ENCODE measurements at regions not wholly inside any gene's neighbourhood (a gene's known extent, or its start where the extent isn't known, plus 50 kb on each side); places are given as distances from the start of the nearest gene placed in this dataset.

- H3K9me3 ChIP-seq (ENCODE audit: control insufficient read depth, insufficient read depth, low read depth, low read length): no peaks in the 10 kb centered on the region
- no peak overlapping the region for H3K27ac ChIP-seq (ENCODE audit: low read depth, low read length)
- H3K9ac ChIP-seq (ENCODE audit: low read length): no peak overlapping the region
- no peaks in the 10 kb centered on the region for H3K36me3 ChIP-seq (ENCODE audit: control insufficient read depth, insufficient read depth, low read length)
- H3K27me3 ChIP-seq (ENCODE audit: control insufficient read depth, insufficient read depth, low read length): no peaks in the 10 kb centered on the region
- 0 out of 2 replicates have a peak, but pooled peaks cover 3% of the 10 kb centered on the region for H3K4me1 ChIP-seq (ENCODE audit: control insufficient read depth, insufficient read depth, low read length)
- H3K4me3 ChIP-seq (ENCODE audit: low read depth, low read length): no peak overlapping the region
Measured at GRCh38 chr10:31124852-31125251, 93.2 kb upstream of the ZNF438 start.

GRCh38 chr10:31125789-31126188 lies 94.1 kb upstream of the ZNF438 start:
- H3K27ac ChIP-seq (ENCODE audit: low read depth, low read length): no peak overlapping the region

GRCh38 chr10:31126593-31126992 lies 94.9 kb upstream of the ZNF438 start:
- H3K27ac ChIP-seq (ENCODE audit: low read depth, low read length): no peak overlapping the region
- H3K27me3 ChIP-seq (ENCODE audit: control insufficient read depth, insufficient read depth, low read length): no peaks in the 10 kb centered on the region

More at GRCh38 chr10:31125789-31126188, 94.1 kb upstream of the ZNF438 start:
- H3K9me3 ChIP-seq (ENCODE audit: control insufficient read depth, insufficient read depth, low read depth, low read length): no peaks in the 10 kb centered on the region
- no peaks in the 10 kb centered on the region for H3K36me3 ChIP-seq (ENCODE audit: control insufficient read depth, insufficient read depth, low read length)
- no peaks in the 10 kb centered on the region for H3K27me3 ChIP-seq (ENCODE audit: control insufficient read depth, insufficient read depth, low read length)
- H3K9ac ChIP-seq (ENCODE audit: low read length): no peak overlapping the region
- 0 out of 2 replicates have a peak, but pooled peaks cover 3% of the 10 kb centered on the region for H3K4me1 ChIP-seq (ENCODE audit: control insufficient read depth, insufficient read depth, low read length)
- no peak overlapping the region for H3K4me3 ChIP-seq (ENCODE audit: low read depth, low read length)

GRCh38 chr10:31128536-31128935 lies 96.9 kb upstream of the ZNF438 start:
- H3K9ac ChIP-seq (ENCODE audit: low read length): no peak overlapping the region
- H3K36me3 ChIP-seq (ENCODE audit: control insufficient read depth, insufficient read depth, low read length): no peaks in the 10 kb centered on the region
- no peaks in the 10 kb centered on the region for H3K9me3 ChIP-seq (ENCODE audit: control insufficient read depth, insufficient read depth, low read depth, low read length)
- no peak overlapping the region for H3K4me3 ChIP-seq (ENCODE audit: low read depth, low read length)
- no peak overlapping the region for H3K27ac ChIP-seq (ENCODE audit: low read depth, low read length)
- H3K27me3 ChIP-seq (ENCODE audit: control insufficient read depth, insufficient read depth, low read length): peaks cover 5% of the 10 kb centered on the region; the same call in 1 of the 2 replicates
- peaks cover 11% of the 10 kb centered on the region for H3K4me1 ChIP-seq (ENCODE audit: control insufficient read depth, insufficient read depth, low read length)

More at GRCh38 chr10:31126593-31126992, 94.9 kb upstream of the ZNF438 start:
- no peaks in the 10 kb centered on the region for H3K9me3 ChIP-seq (ENCODE audit: control insufficient read depth, insufficient read depth, low read depth, low read length)
- H3K4me3 ChIP-seq (ENCODE audit: low read depth, low read length): no peak overlapping the region
- no peaks in the 10 kb centered on the region for H3K36me3 ChIP-seq (ENCODE audit: control insufficient read depth, insufficient read depth, low read length)
- 0 out of 2 replicates have a peak, but pooled peaks cover 3% of the 10 kb centered on the region for H3K4me1 ChIP-seq (ENCODE audit: control insufficient read depth, insufficient read depth, low read length)
- H3K9ac ChIP-seq (ENCODE audit: low read length): no peak overlapping the region

GRCh38 chr10:31129271-31129670 lies 97.6 kb upstream of the ZNF438 start:
- no peaks in the 10 kb centered on the region for H3K36me3 ChIP-seq (ENCODE audit: control insufficient read depth, insufficient read depth, low read length)
- H3K9ac ChIP-seq (ENCODE audit: low read length): no peak overlapping the region
- no peaks in the 10 kb centered on the region for H3K9me3 ChIP-seq (ENCODE audit: control insufficient read depth, insufficient read depth, low read depth, low read length)
- no peak overlapping the region for H3K27ac ChIP-seq (ENCODE audit: low read depth, low read length)
- no peak overlapping the region for H3K4me3 ChIP-seq (ENCODE audit: low read depth, low read length)
- peaks cover 12% of the 10 kb centered on the region for H3K4me1 ChIP-seq (ENCODE audit: control insufficient read depth, insufficient read depth, low read length)
- peaks cover 5% of the 10 kb centered on the region; the same call in 1 of the 2 replicates for H3K27me3 ChIP-seq (ENCODE audit: control insufficient read depth, insufficient read depth, low read length)

GRCh38 chr10:31129880-31130405 lies 98.3 kb upstream of the ZNF438 start:
- Histone ChIP-seq H3K4me3 (ENCODE audit: low read depth, low read length) (no peak overlapping the region), H3K9ac (ENCODE audit: low read length) (no peak overlapping the region), H3K9me3 (ENCODE audit: control insufficient read depth, insufficient read depth, low read depth, low read length) (no peaks in the 10 kb centered on the region), H3K4me1 (ENCODE audit: control insufficient read depth, insufficient read depth, low read length) (peaks cover 19% of the 10 kb centered on the region), H3K36me3 (ENCODE audit: control insufficient read depth, insufficient read depth, low read length) (no peaks in the 10 kb centered on the region), H3K27me3 (ENCODE audit: control insufficient read depth, insufficient read depth, low read length) (peaks cover 5% of the 10 kb centered on the region; the same call in 1 of the 2 replicates), H3K27ac (ENCODE audit: low read depth, low read length) (no peak overlapping the region)

GRCh38 chr10:31130406-31130805 lies 98.7 kb upstream of the ZNF438 start:
- peaks cover 5% of the 10 kb centered on the region; the same call in 1 of the 2 replicates for H3K27me3 ChIP-seq (ENCODE audit: control insufficient read depth, insufficient read depth, low read length)
- no peak overlapping the region for H3K27ac ChIP-seq (ENCODE audit: low read depth, low read length)
- no peak overlapping the region for H3K4me3 ChIP-seq (ENCODE audit: low read depth, low read length)
- no peak overlapping the region for H3K9ac ChIP-seq (ENCODE audit: low read length)
- no peaks in the 10 kb centered on the region for H3K9me3 ChIP-seq (ENCODE audit: control insufficient read depth, insufficient read depth, low read depth, low read length)
- peaks cover 24% of the 10 kb centered on the region for H3K4me1 ChIP-seq (ENCODE audit: control insufficient read depth, insufficient read depth, low read length)
- H3K36me3 ChIP-seq (ENCODE audit: control insufficient read depth, insufficient read depth, low read length): no peaks in the 10 kb centered on the region

GRCh38 chr10:31131251-31131650 lies 99.6 kb upstream of the ZNF438 start:
- H3K36me3 ChIP-seq (ENCODE audit: control insufficient read depth, insufficient read depth, low read length): no peaks in the 10 kb centered on the region
- no peak overlapping the region for H3K4me3 ChIP-seq (ENCODE audit: low read depth, low read length)
- peaks cover 5% of the 10 kb centered on the region; the same call in 1 of the 2 replicates for H3K27me3 ChIP-seq (ENCODE audit: control insufficient read depth, insufficient read depth, low read length)
- H3K9me3 ChIP-seq (ENCODE audit: control insufficient read depth, insufficient read depth, low read depth, low read length): no peaks in the 10 kb centered on the region
- no peak overlapping the region for H3K27ac ChIP-seq (ENCODE audit: low read depth, low read length)
- H3K9ac ChIP-seq (ENCODE audit: low read length): no peak overlapping the region
- peaks cover 24% of the 10 kb centered on the region for H3K4me1 ChIP-seq (ENCODE audit: control insufficient read depth, insufficient read depth, low read length)

- Histone ChIP-seq H3K27ac (ENCODE audit: low read depth, low read length) (no peak overlapping the region), H3K9me3 (ENCODE audit: control insufficient read depth, insufficient read depth, low read depth, low read length) (no peaks in the 10 kb centered on the region), H3K9ac (ENCODE audit: low read length) (no peak overlapping the region), H3K27me3 (ENCODE audit: control insufficient read depth, insufficient read depth, low read length) (peaks cover 5% of the 10 kb centered on the region; the same call in 1 of the 2 replicates), H3K36me3 (ENCODE audit: control insufficient read depth, insufficient read depth, low read length) (no peaks in the 10 kb centered on the region), H3K4me3 (ENCODE audit: low read depth, low read length) (no peak overlapping the region), H3K4me1 (ENCODE audit: control insufficient read depth, insufficient read depth, low read length) (peaks cover 24% of the 10 kb centered on the region)
Measured at GRCh38 chr10:31132681-31133244, 101.1 kb upstream of the ZNF438 start.

- Histone ChIP-seq H3K4me1 (ENCODE audit: control insufficient read depth, insufficient read depth, low read length) (peaks cover 24% of the 10 kb centered on the region), H3K27ac (ENCODE audit: low read depth, low read length) (no peak overlapping the region), H3K4me3 (ENCODE audit: low read depth, low read length) (peak overlapping the region; percentile 67)
Measured at GRCh38 chr10:31133251-31133791, 101.7 kb upstream of the ZNF438 start.

GRCh38 chr10:31133792-31134310 lies 102.2 kb upstream of the ZNF438 start:
- Histone ChIP-seq H3K27ac (ENCODE audit: low read depth, low read length) (peak overlapping the region; percentile 83; the same call in 1 of the 2 replicates), H3K27me3 (ENCODE audit: control insufficient read depth, insufficient read depth, low read length) (peaks cover 5% of the 10 kb centered on the region; the same call in 1 of the 2 replicates), H3K9ac (ENCODE audit: low read length) (peak overlapping the region; percentile 94), H3K9me3 (ENCODE audit: control insufficient read depth, insufficient read depth, low read depth, low read length) (no peaks in the 10 kb centered on the region), H3K36me3 (ENCODE audit: control insufficient read depth, insufficient read depth, low read length) (no peaks in the 10 kb centered on the region), H3K4me3 (ENCODE audit: low read depth, low read length) (peak overlapping the region; percentile 67), H3K4me1 (ENCODE audit: control insufficient read depth, insufficient read depth, low read length) (peaks cover 24% of the 10 kb centered on the region)

More at GRCh38 chr10:31133251-31133791, 101.7 kb upstream of the ZNF438 start:
- H3K36me3 ChIP-seq (ENCODE audit: control insufficient read depth, insufficient read depth, low read length): no peaks in the 10 kb centered on the region
- peaks cover 5% of the 10 kb centered on the region; the same call in 1 of the 2 replicates for H3K27me3 ChIP-seq (ENCODE audit: control insufficient read depth, insufficient read depth, low read length)
- no peaks in the 10 kb centered on the region for H3K9me3 ChIP-seq (ENCODE audit: control insufficient read depth, insufficient read depth, low read depth, low read length)
- peak overlapping the region; percentile 68 for H3K9ac ChIP-seq (ENCODE audit: low read length)
